IMR-90 (cell line): ENCODE measurements at regions not wholly inside any gene's neighbourhood (a gene's known extent, or its start where the extent isn't known, plus 50 kb on each side); places are given as distances from the start of the nearest gene placed in this dataset.

Experiments
- ATAC-seq: fragments of 200-7000 bp; cut with Tn5 transposase; 2 replicates; pipeline ENCODE4 v1.9.1; 2020; ENCODE audit warnings: low read depth, mild to moderate bottlenecking, moderate library complexity
- BruUV-seq: library from RNA; stranded (reverse); fragments of 400-500 nt; replicated peaks from 2 replicates; lab custom pipeline; 2021; lab: Mats Ljungman, UMichigan
- CTCF ChIA-PET: fragments of 300-600 bp; formaldehyde crosslinking; extraction: SDS; loops from one replicate; lab custom pipeline; 2021; ENCODE audit warnings: antibody characterized with exemption; lab: Yijun Ruan, JAX
- POLR2A ChIA-PET: fragments of 300-600 bp; sonication (Branson Sonifier 250); formaldehyde crosslinking; loops from one replicate; lab custom pipeline; 2022; ENCODE audit warnings: antibody characterized with exemption; ENCODE audit not compliant: unreplicated experiment; lab: Charles Lee
- DNase-seq: peaks from one replicate; pipeline ENCODE4 v3.0.0; 2013
- H2AFZ ChIP-seq: replicated peaks from 2 replicates; pipeline ENCODE3; 2013; ENCODE audit warnings: low read length, mild to moderate bottlenecking; ENCODE audit not compliant: poor library complexity
- H2AK5ac ChIP-seq: 2 replicates; pipeline ENCODE4 v1.6.1; 2013; ENCODE audit warnings: low read depth, low read length, inconsistent platforms
- H2AK9ac ChIP-seq: replicated peaks from 2 replicates; pipeline ENCODE3; 2013; ENCODE audit warnings: mild to moderate bottlenecking, low read depth, low read length, moderate library complexity; ENCODE audit not compliant: poor library complexity
- H2BK120ac ChIP-seq: 2 replicates; pipeline ENCODE4 v1.6.1; 2013; ENCODE audit warnings: low read depth, low read length, inconsistent platforms
- H2BK15ac ChIP-seq: 3 replicates; pipeline ENCODE4 v1.6.1; 2013; ENCODE audit warnings: low read depth, low read length, inconsistent platforms
- H2BK20ac ChIP-seq: 2 replicates; pipeline ENCODE4 v1.6.1; 2013; ENCODE audit warnings: low read depth, mild to moderate bottlenecking, inconsistent platforms, low read length, moderate library complexity
- H2BK5ac ChIP-seq: 2 replicates; pipeline ENCODE4 v1.6.1; 2013; ENCODE audit warnings: mild to moderate bottlenecking, low read depth, low read length, inconsistent platforms; ENCODE audit not compliant: poor library complexity, severe bottlenecking
- H3K14ac ChIP-seq: replicated peaks from 2 replicates; pipeline ENCODE4 v1.6.1; 2013; ENCODE audit warnings: low read depth, low read length, inconsistent platforms
- H3K18ac ChIP-seq: 2 replicates; pipeline ENCODE4 v1.6.1; 2013; ENCODE audit warnings: low read depth, low read length, control low read depth
- H3K23ac ChIP-seq: 2 replicates; pipeline ENCODE4 v1.6.1; 2013; ENCODE audit warnings: low read depth, low read length, inconsistent platforms
- H3K27ac ChIP-seq: 2 replicates; pipeline ENCODE4 v1.5.1; 2013; ENCODE audit warnings: mild to moderate bottlenecking, control low read depth, low read length; ENCODE audit not compliant: insufficient read depth
- H3K27me3 ChIP-seq: 2 replicates; pipeline ENCODE4 v1.6.1; 2013; ENCODE audit warnings: low read length; ENCODE audit not compliant: control insufficient read depth, insufficient read depth
- H3K36me3 ChIP-seq: 2 replicates; pipeline ENCODE4 v1.6.1; 2013; ENCODE audit warnings: low read length, mixed read lengths; ENCODE audit not compliant: control insufficient read depth, insufficient read depth
- H3K4ac ChIP-seq: 2 replicates; pipeline ENCODE4 v1.6.1; 2013; ENCODE audit warnings: low read depth, low read length, inconsistent platforms
- H3K4me1 ChIP-seq: 2 replicates; pipeline ENCODE4 v1.6.1; 2013; ENCODE audit warnings: low read length, mixed read lengths; ENCODE audit not compliant: control insufficient read depth, insufficient read depth
- H3K4me2 ChIP-seq: 2 replicates; pipeline ENCODE4 v1.6.1; 2013; ENCODE audit warnings: low read depth, mild to moderate bottlenecking, control low read depth, low read length, moderate library complexity
- H3K4me3 ChIP-seq: 2 replicates; pipeline ENCODE4 v1.5.1; 2013; ENCODE audit warnings: low read depth, mild to moderate bottlenecking, control low read depth, low read length, moderate library complexity; ENCODE audit not compliant: insufficient read depth
- H3K56ac ChIP-seq: 2 replicates; pipeline ENCODE4 v1.6.1; 2013; ENCODE audit warnings: low read length, inconsistent platforms; ENCODE audit not compliant: insufficient read depth; ENCODE audit errors: extremely low read depth
- H3K79me1 ChIP-seq, 2 experiments: 2 replicates each; pipeline ENCODE4 v1.6.1; 2013; ENCODE audit warnings: low read length in 2 of 2, inconsistent platforms in 1 of 2, low read depth in 1 of 2
- H3K9ac ChIP-seq: 2 replicates; pipeline ENCODE4 v1.6.1; 2013; ENCODE audit warnings: low read depth, low read length, control low read depth
- H3K9me1 ChIP-seq: 2 replicates; pipeline ENCODE4 v1.6.1; 2013; ENCODE audit warnings: low read length, inconsistent platforms; ENCODE audit not compliant: insufficient read depth
- H3K9me3 ChIP-seq: 2 replicates; pipeline ENCODE4 v1.6.1; 2013; ENCODE audit warnings: low read length; ENCODE audit not compliant: control insufficient read depth, insufficient read depth
- H4K20me1 ChIP-seq: 2 replicates; pipeline ENCODE4 v1.6.1; 2013; ENCODE audit warnings: low read length, inconsistent platforms; ENCODE audit not compliant: insufficient read depth
- H4K5ac ChIP-seq: 2 replicates; pipeline ENCODE4 v1.6.1; 2013; ENCODE audit warnings: mild to moderate bottlenecking, low read depth, low read length, control low read depth
- H4K8ac ChIP-seq, 2 experiments: 2 replicates each; pipeline ENCODE4 v1.6.1; 2013; ENCODE audit warnings: low read depth in 2 of 2, low read length in 2 of 2, control low read depth in 1 of 2, inconsistent platforms in 1 of 2
- H4K91ac ChIP-seq: 2 replicates; pipeline ENCODE4 v1.6.1; 2013; ENCODE audit warnings: low read depth, low read length, inconsistent platforms; ENCODE audit not compliant: insufficient read depth
- BHLHE40 ChIP-seq: fragments of 150-350 bp; IDR thresholded peaks from 2 replicates; pipeline ENCODE4 v1.6.1; 2016; ENCODE audit warnings: mild to moderate bottlenecking, low read depth, low read length
- POLR2A ChIP-seq: IDR thresholded peaks from 2 replicates; pipeline ENCODE4 v1.6.1; 2012; ENCODE audit warnings: mild to moderate bottlenecking, low read depth, low read length
- RFX5 ChIP-seq: IDR thresholded peaks from 2 replicates; pipeline ENCODE4 v1.8.0; 2012; ENCODE audit warnings: low read depth, mild to moderate bottlenecking, low read length, moderate library complexity
- WGBS, 2 experiments: methylation state at CpG; one replicate each; pipeline versions ENCODE4 v1.1.5 to v1.1.7; 2013; ENCODE audit warnings: missing lambda C conversion rate in 2 of 2; ENCODE audit not compliant: insufficient read length in 1 of 2; ENCODE audit errors: extremely low coverage in 2 of 2; 5-methylcytosine and 5-hydroxymethylcytosine counted together
- dilution Hi-C: fragments of 300-500 bp; cut with HindIII; formaldehyde crosslinking; loops from one replicate; pipeline ENCODE4 v1.14.3; 2018; ENCODE audit warnings: low sequenced_read_pairs; ENCODE audit not compliant: unreplicated experiment
- in situ Hi-C: fragments of 300-500 bp; cut with MboI; formaldehyde crosslinking; loops from 3 replicates; pipeline ENCODE4 v1.14.3; 2019; ENCODE audit warnings: low sequenced_read_pairs, inconsistent platforms, mixed read lengths
- intact Hi-C: fragments of 100-400 bp; cut with micrococcal nuclease; formaldehyde crosslinking; loops from 2 replicates; pipeline ENCODE4 v1.10.0; 2022

- H3K14ac ChIP-seq: no peak overlapping the region
- H3K56ac ChIP-seq: no peak overlapping the region
- no peak overlapping the region for H2AK9ac ChIP-seq
- DNase-seq (no peak), ATAC-seq (no peak)
- H4K5ac ChIP-seq: no peak overlapping the region
- H2BK120ac ChIP-seq: no peak overlapping the region
- in situ Hi-C loops (no loop called here), dilution Hi-C loops (no loop called here), intact Hi-C loops (no loop called here)
- H3K36me3 ChIP-seq: no peaks in the 10 kb centered on the region
- POLR2A ChIA-PET: no interaction called here
- H3K4me2 ChIP-seq: no peak overlapping the region
- H3K4me1 ChIP-seq: no peaks in the 10 kb centered on the region
- H3K27me3 ChIP-seq: no peaks in the 10 kb centered on the region; the same call in 1 of the 2 replicates
- H2AFZ ChIP-seq: no peak overlapping the region
- no peak overlapping the region for H2BK15ac ChIP-seq
- H3K9me3 ChIP-seq: no peaks in the 10 kb centered on the region
- TF ChIP-seq POLR2A (no peak), BHLHE40 (no peak), RFX5 (no peak)
- WGBS, 2 experiments: no CpG with 5 or more reads among the region's 7 CpGs
- CTCF ChIA-PET: no interaction called here
- no peak overlapping the region for H3K9ac ChIP-seq
- no peak overlapping the region for H3K23ac ChIP-seq
- H3K4ac ChIP-seq: no peak overlapping the region
- no peak overlapping the region for H2BK20ac ChIP-seq
- H3K18ac ChIP-seq: no peak overlapping the region
- no peaks in the 10 kb centered on the region for H3K79me1 ChIP-seq
- no peaks in the 10 kb centered on the region for H4K20me1 ChIP-seq
- H4K8ac ChIP-seq: no peak overlapping the region
- no peak overlapping the region for H2BK5ac ChIP-seq
- H4K91ac ChIP-seq: no peak overlapping the region
- no peak overlapping the region for H3K4me3 ChIP-seq
- H3K9me1 ChIP-seq: peaks cover 3% of the 10 kb centered on the region; the same call in 1 of the 2 replicates
- no peak overlapping the region for H2AK5ac ChIP-seq
- no TSS peak for BruUV-seq
- no peak overlapping the region for H3K27ac ChIP-seq
These were observed 465.1 kb upstream of the CFAP20DC start for GRCh38 chr3:59514865-59515482.
